SH-SY5Y (cell line): ENCODE measurements at regions not wholly inside any gene's neighbourhood (a gene's known extent, or its start where the extent isn't known, plus 50 kb on each side); places are given as distances from the start of the nearest gene placed in this dataset.

Experiments
- GATA2 ChIP-seq: IDR thresholded peaks from 2 replicates; pipeline ENCODE4 v1.6.1; 2011; ENCODE audit warnings: mild to moderate bottlenecking, low read depth, low read length
- GATA3 ChIP-seq: IDR thresholded peaks from 2 replicates; pipeline ENCODE4 v1.6.1; 2011; ENCODE audit warnings: low read depth, mild to moderate bottlenecking, low read length, moderate library complexity

DNA sequence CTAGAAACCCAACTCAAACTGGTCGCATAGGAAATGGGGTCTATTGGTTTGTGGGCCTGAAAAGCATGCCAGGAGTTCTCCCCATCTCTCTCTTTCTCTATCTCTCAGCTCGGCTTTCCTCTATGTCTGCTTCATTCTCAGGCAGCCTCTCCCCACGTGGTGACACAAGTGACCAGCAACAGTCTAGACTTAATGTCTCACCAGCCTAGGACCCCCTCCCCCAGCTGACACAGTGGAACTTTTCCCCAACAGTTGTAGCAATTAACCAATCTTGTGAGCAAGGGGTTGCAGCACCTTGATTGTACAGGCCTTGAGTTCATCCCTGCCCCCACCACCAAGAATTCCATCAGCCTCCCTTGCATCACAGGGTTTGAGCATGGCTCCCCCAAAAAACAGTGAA, 159.8 kb upstream of the KIT start:
- TF ChIP-seq GATA3 = no peak
- no peak for TF ChIP-seq GATA2

GRCh38 chr4:54498661-54499111, 159.1 kb upstream of the KIT start:
- TF ChIP-seq GATA2 = no peak

- TF ChIP-seq GATA3 (no peak), GATA2 (no peak)
Observed at GRCh38 chr4:54499308-54500074, 158.3 kb upstream of the KIT start.

- TF ChIP-seq GATA3 = no peak
- TF ChIP-seq GATA2 = no peak
Observed at GRCh38 chr4:54505362-54505761, 152.4 kb upstream of the KIT start.

- TF ChIP-seq GATA3 (no peak), GATA2 (no peak)
Observed at GRCh38 chr4:54505996-54506395, 151.8 kb upstream of the KIT start.

DNA sequence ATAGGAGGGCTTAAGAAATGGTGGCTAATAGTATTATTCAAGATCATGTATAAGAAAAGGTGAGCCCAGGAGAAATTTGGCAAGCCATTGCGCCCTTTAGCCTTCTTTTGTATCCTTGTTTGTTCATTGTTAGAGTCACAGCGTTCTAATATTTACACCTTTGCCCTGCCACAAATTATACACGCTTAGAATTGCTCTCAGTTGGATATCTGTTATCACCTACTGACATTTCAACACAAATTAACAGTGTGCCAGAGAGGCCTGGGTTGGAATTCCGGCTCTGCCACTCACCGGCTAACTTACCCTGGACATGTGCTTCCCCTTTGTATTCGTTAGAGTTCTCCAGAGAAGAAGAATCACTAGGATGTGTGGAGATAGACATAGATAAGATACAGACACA, 148.7 kb upstream of the KIT start:
- TF ChIP-seq GATA2 (no peak), GATA3 (no peak)

DNA sequence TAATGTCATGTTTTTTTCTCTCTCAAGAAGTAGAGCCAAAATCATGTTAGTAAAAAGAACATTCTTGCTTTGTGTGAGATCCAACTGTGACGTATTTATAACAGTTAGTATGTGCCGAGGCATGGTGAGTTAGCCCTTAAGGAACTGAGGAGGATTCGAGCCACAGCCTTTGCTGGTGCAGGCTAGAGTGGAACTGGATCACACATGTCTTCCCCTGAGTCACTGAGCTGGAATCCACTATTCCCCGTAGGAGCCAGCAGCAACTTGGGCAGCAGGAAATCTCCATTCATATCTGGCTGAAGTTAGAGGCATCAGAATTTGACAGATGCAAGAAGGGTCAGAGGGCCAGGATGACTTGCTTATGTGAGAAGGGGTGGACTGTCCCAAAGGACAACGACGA, 144.6 kb upstream of the KIT start:
- TF ChIP-seq GATA3 (no peak), GATA2 (no peak)

GRCh38 chr4:54513741-54514140, 144.0 kb upstream of the KIT start:
- TF ChIP-seq GATA3 = no peak
- TF ChIP-seq GATA2 = no peak

- TF ChIP-seq GATA2 = no peak
- TF ChIP-seq GATA3 = no peak
Observed at GRCh38 chr4:54516556-54517215, 141.1 kb upstream of the KIT start.

DNA sequence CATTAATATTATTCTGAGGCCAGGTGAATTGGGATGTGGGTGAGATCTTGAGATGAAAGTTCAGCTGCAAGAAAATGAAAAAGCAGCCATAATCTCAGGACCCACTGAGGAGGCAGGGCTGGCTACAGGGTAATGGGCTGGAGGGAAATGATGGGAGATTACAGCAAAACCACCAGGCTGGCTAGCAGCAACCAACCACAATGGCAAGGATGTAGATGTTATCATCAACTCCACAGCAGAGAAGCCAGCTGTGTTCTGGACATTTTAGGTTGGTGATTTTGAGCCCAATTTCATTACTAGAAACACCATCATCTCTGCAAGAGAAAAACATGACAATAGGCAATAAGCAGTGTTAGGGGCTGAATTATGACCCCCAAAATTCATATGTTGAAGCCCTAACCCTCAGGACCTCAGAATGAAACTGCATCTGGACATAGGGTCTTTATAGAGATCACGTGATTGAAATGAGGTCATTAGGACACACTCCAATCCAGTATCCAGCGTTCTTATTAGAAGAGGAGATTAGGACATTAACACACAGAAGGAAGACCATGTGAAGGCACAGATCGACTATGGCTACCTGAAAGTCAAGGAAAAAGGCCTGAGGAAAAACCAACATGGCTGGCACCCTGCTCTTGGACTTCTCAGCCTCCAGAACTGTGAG, 139.8 kb upstream of the KIT start:
- TF ChIP-seq GATA3 (peak; percentile 68), GATA2 (peak; percentile 77)

DNA sequence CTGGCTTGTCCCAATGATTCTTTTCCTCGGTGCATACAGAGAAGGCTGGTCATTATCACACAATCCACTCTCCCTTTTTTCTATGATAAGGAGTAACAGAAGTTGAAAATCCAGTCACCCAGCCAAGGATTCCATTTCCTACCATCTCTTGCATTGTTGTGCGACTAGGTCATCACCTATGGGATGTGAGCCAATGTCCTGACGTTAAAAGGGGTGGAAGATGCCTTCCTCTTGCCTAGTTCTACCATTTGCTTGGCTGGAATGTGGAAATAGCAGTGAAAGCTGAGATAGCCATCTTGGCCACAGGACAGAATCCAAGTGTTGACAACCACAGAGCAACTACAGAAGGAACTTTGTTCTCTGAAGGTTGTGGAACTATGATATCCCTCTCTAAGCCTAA, 132.2 kb upstream of the KIT start:
- no peak for TF ChIP-seq GATA3
- no peak for TF ChIP-seq GATA2

DNA sequence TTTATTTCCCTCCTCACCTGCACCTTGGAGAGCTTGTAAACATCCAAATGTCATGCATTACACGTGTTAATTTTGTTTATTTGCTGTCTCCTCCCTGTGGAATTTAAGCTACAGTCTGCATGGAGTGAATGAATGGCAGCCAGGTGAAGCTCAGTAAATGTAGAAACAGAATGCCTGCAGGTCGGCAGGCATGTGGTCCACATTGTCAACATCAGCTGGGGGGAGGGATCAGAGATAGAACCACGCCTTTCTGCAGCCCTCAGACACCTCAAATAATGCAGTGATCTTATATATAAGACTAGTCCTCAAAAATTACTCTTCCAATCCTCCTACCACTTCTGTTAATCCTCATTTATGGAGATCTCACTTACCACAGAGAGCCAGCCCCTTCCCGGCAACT, 131.2 kb upstream of the KIT start:
- no peak for TF ChIP-seq GATA2
- TF ChIP-seq GATA3 = no peak

- TF ChIP-seq GATA3 (no peak), GATA2 (no peak)
Observed at GRCh38 chr4:54527532-54527931, 130.2 kb upstream of the KIT start.

DNA sequence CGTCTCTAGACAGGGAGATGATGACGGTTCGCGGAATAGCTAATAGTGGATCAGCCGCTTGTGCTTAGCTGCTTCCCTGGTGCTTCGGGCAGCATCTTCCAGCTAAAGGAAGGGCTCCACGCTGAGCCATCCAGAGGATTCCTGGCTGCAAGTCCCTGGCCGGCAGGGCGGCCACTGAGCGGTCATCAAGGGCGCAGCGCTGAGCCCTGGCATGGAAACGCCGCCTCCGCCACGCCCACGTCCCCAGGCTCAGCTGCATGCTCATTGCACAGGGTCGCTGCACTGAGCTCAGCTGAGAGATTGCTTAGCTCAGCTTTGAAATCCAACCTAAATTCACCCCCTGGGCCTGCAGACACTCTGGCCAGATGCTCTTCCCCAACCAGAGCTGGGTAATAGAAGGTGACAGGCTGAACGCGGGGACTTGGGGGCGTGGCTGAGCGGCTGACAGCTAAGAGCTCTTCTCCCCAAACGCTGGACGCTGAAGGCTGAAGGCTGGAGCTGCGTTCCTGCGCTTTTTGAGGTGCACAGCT, 118.2 kb upstream of the KIT start:
- TF ChIP-seq GATA2 (no peak), GATA3 (no peak)

DNA sequence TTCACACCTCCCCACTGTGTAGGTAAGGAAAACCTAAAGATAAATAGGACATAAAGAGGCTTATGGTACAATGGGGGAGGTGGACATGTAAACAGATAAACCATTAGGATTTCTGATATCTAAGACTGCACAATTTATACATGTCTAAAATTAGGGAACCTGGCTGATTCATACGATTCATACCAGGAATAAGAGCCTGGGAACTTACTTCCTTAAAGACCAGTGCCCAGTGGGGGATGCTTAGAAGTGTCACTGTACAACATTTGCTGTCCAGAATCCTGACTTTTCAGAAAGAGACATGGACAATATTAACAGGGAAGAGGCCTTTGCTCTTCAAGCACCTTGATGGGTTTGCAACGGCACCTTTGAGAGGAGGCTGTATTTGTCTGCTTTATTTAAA, 116.8 kb upstream of the KIT start:
- TF ChIP-seq GATA2 = no peak
- TF ChIP-seq GATA3 = no peak
